CD4-positive, CD25-positive, alpha-beta regulatory T cell (primary cell): ENCODE measurements at regions not wholly inside any gene's neighbourhood (a gene's known extent, or its start where the extent isn't known, plus 50 kb on each side); places are given as distances from the start of the nearest gene placed in this dataset.
"Not testable (repeated sequence)": the region's sequence is repeated elsewhere in the genome, so short reads cannot be mapped to it uniquely, and the experiment has no call there.

Experiments used
- ATAC-seq, 2 donors: fragments of 150-1000 bp; cut with Tn5 transposase; one replicate each; pipeline ENCODE4 v1.10.0; 2021; ENCODE audit warnings: low read depth in 2 of 2, moderate number of reproducible peaks in 2 of 2, moderate library complexity in 1 of 2
- DNase-seq, 3 donors: peaks; one replicate each; pipeline versions ENCODE4 v3.0.0 to v3.0.0-alpha.2; 2012 to 2022; ENCODE audit warnings: mixed read lengths in 1 of 3
- H3K27ac ChIP-seq: one replicate; pipeline ENCODE4 v1.7.0; 2013; ENCODE audit warnings: mild to moderate bottlenecking, low read length; ENCODE audit not compliant: insufficient read depth, poor library complexity, severe bottlenecking
- H3K27me3 ChIP-seq: one replicate; pipeline ENCODE4 v1.7.0; 2013; ENCODE audit warnings: low read length; ENCODE audit not compliant: control insufficient read depth, insufficient read depth
- H3K36me3 ChIP-seq: one replicate; pipeline ENCODE4 v1.7.0; 2013; ENCODE audit warnings: mild to moderate bottlenecking, low read length, moderate library complexity; ENCODE audit not compliant: control insufficient read depth, insufficient read depth
- H3K4me1 ChIP-seq: 2 replicates; pipeline ENCODE4 v1.7.0; 2013; ENCODE audit warnings: mild to moderate bottlenecking, low read length; ENCODE audit not compliant: insufficient read depth, control insufficient read depth, poor library complexity, severe bottlenecking
- H3K4me3 ChIP-seq: one replicate; pipeline ENCODE4 v1.7.0; 2013; ENCODE audit warnings: low read depth, mild to moderate bottlenecking, low read length, moderate library complexity
- H3K9me3 ChIP-seq, 2 experiments: 1 replicate in 1 of 2; 2 replicates in 1 of 2; pipeline ENCODE4 v1.7.0; 2013; ENCODE audit warnings: low read length in 2 of 2, mild to moderate bottlenecking in 1 of 2, moderate library complexity in 1 of 2; ENCODE audit not compliant: control insufficient read depth in 2 of 2
- H3K27ac Mint-ChIP-seq, 3 donors: one replicate each; pipeline ENCODE4 v1.8.0; 2020 to 2022; ENCODE audit warnings: mild to moderate bottlenecking in 3 of 3, mixed read lengths in 3 of 3, moderate library complexity in 2 of 3
- H3K27me3 Mint-ChIP-seq: one replicate; pipeline ENCODE4 v1.8.0; 2022; ENCODE audit warnings: mild to moderate bottlenecking, mixed read lengths
- H3K36me3 Mint-ChIP-seq: one replicate; pipeline ENCODE4 v1.8.0; 2020; ENCODE audit warnings: mixed read lengths
- H3K4me1 Mint-ChIP-seq, 4 donors: one replicate each; pipeline ENCODE4 v1.8.0; 2020 to 2022; ENCODE audit warnings: mixed read lengths in 4 of 4, mild to moderate bottlenecking in 1 of 4
- H3K4me3 Mint-ChIP-seq, 4 donors: one replicate each; pipeline ENCODE4 v1.8.0; 2020 to 2022; ENCODE audit warnings: mild to moderate bottlenecking in 4 of 4, mixed read lengths in 4 of 4, moderate library complexity in 3 of 4
- H3K9me3 Mint-ChIP-seq, 7 donors: one replicate each; pipeline ENCODE4 v1.8.0; 2020 to 2022; ENCODE audit warnings: mixed read lengths in 7 of 7, mild to moderate bottlenecking in 3 of 7, moderate library complexity in 2 of 7

DNA sequence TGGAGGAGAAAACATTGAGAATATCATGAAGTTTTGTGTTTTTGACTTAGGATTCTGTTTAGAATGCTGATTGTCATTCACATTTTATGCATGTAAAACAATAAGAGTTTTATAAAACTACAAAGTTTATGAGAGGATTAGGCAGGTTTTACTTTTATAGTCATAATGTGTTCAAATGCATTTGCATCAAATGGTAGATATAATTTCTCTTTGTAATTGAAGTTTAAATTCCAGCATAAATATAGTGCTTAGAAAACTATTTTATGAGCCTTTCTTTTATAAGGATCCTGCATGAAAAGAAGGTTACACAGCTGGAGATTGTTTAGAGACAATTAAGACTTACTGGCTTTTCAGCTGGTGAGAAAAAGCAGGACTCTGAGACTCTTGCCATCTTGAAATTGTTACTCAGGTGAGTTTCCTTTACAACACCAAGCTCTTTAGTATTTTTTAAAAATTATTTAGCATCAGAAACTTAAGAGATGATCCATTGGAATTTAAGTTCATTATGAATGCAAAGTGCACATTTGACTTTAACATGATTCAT is 157.1 kb upstream of the MAN1A1 start:
- no peaks in the 10 kb centered on the region for H3K36me3 Mint-ChIP-seq
- H3K27ac Mint-ChIP-seq = no peak overlapping the region
- DNase-seq (no peak), ATAC-seq (no peak)
- H3K27me3 Mint-ChIP-seq = peaks cover 14% of the 10 kb centered on the region
- Histone ChIP-seq H3K9me3 (no peaks in the 10 kb centered on the region), H3K27me3 (peaks cover 2% of the 10 kb centered on the region), H3K27ac (no peak overlapping the region), H3K4me1 (no peaks in the 10 kb centered on the region), H3K4me3 (no peak overlapping the region), H3K36me3 (no peaks in the 10 kb centered on the region)
- H3K9me3 Mint-ChIP-seq = peaks cover 0 to 2% (median 0%) of the 10 kb centered on the region in 7 donors
- no peak overlapping the region for H3K4me3 Mint-ChIP-seq
- H3K4me1 Mint-ChIP-seq = no peaks in the 10 kb centered on the region

DNA sequence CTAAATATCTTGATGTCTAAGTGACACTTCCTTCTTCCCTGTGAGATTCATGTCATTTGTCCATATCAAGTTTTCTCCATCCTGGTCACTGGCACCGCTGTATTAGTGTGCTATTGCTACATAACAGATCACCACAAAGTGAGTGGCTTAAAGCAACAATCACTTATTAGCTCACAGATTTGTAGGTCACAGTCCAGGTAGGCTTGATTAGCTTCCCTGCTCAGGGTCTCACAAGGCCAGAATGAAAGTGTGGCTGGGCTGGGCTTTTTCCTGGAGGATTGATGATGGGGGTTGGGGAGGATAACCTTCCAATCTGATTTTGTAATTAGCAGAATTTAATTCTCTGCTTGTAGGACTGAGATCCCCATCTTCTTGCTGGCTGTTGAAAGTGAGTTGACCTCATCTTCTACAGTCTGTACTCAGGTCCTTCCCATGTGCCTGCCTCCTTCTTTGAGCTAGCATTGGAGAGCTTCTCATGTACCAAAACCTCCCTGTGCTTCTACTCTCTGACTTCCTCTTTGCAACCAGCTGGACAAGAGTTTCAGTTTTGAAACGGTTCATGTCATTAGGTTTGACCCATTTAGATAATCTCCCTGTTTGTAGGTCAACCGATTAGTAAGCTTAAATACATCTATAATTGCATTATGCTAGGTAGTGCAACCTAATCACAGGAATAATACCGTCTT is 152.4 kb upstream of the MAN1A1 start:
- H3K27ac ChIP-seq = no peak overlapping the region
- Mint-ChIP-seq H3K36me3 (no peaks in the 10 kb centered on the region), H3K4me1 (no peaks in the 10 kb centered on the region), H3K9me3 (peaks cover 0 to 4% (median 0%) of the 10 kb centered on the region in 7 donors), H3K27ac (no peak overlapping the region), H3K27me3 (peaks cover 7% of the 10 kb centered on the region), H3K4me3 (no peak overlapping the region)
- no peaks in the 10 kb centered on the region for H3K36me3 ChIP-seq
- no peaks in the 10 kb centered on the region for H3K4me1 ChIP-seq
- H3K27me3 ChIP-seq = peaks cover 3% of the 10 kb centered on the region
- no peaks in the 10 kb centered on the region for H3K9me3 ChIP-seq
- no peak overlapping the region for H3K4me3 ChIP-seq
- no peak for ATAC-seq
- DNase-seq = no peak

DNA sequence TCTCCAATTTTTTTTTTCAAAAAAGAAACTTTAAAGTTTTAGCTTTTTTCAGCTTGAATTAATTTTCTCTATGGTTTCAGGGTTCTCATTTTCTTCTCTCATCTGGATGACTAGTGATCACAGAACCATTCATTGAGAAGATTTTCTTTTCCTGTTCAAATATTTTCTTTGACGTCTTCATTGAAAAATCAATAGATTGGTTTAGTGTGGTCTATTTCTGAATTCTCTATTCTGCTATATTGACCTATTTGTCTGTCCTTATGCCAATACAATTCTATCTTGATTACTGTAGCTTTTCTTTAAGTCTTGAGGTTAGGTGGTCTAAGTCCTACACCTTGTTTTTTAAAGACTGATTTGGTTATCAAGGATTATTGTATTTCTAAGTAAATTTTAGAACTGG is 150.2 kb upstream of the MAN1A1 start:
- H3K4me3 Mint-ChIP-seq = no peak overlapping the region
- no peak overlapping the region for H3K27ac Mint-ChIP-seq
- H3K9me3 Mint-ChIP-seq = peaks cover 0 to 2% (median under 1%) of the 10 kb centered on the region in 7 donors
- H3K9me3 ChIP-seq = no peaks in the 10 kb centered on the region
- H3K27me3 Mint-ChIP-seq = peaks cover 7% of the 10 kb centered on the region
- no peaks in the 10 kb centered on the region for H3K4me1 ChIP-seq
- H3K36me3 Mint-ChIP-seq = no peaks in the 10 kb centered on the region
- peaks cover 3% of the 10 kb centered on the region for H3K27me3 ChIP-seq
- no peaks in the 10 kb centered on the region for H3K36me3 ChIP-seq
- ATAC-seq (no peak), DNase-seq (no peak)
- H3K27ac ChIP-seq = no peak overlapping the region
- H3K4me3 ChIP-seq = no peak overlapping the region
- H3K4me1 Mint-ChIP-seq = no peaks in the 10 kb centered on the region

GRCh38 chr6:119497988-119498727 is 148.6 kb upstream of the MAN1A1 start:
- no peak overlapping the region for H3K4me3 Mint-ChIP-seq
- no peak for ATAC-seq
- Histone ChIP-seq H3K9me3 (no peaks in the 10 kb centered on the region), H3K36me3 (no peaks in the 10 kb centered on the region), H3K4me1 (no peaks in the 10 kb centered on the region), H3K27ac (no peak overlapping the region), H3K27me3 (peaks cover 3% of the 10 kb centered on the region), H3K4me3 (no peak overlapping the region)
- peaks cover 21% of the 10 kb centered on the region for H3K27me3 Mint-ChIP-seq
- no peak overlapping the region for H3K27ac Mint-ChIP-seq
- H3K9me3 Mint-ChIP-seq = peaks cover 0 to 4% (median 1%) of the 10 kb centered on the region in 7 donors
- H3K4me1 Mint-ChIP-seq = peaks cover 0 to 2% (median 0%) of the 10 kb centered on the region in 4 donors
- DNase-seq = no peak
- no peaks in the 10 kb centered on the region for H3K36me3 Mint-ChIP-seq

GRCh38 chr6:119495230-119495683 is 145.7 kb upstream of the MAN1A1 start:
- DNase-seq (no peak), ATAC-seq (no peak)
- Mint-ChIP-seq H3K27ac (no peak overlapping the region), H3K4me1 (peaks cover 2 to 4% (median 3%) of the 10 kb centered on the region in 4 donors), H3K27me3 (peaks cover 35% of the 10 kb centered on the region), H3K4me3 (no peak overlapping the region), H3K9me3 (peaks cover 0 to 7% (median 4%) of the 10 kb centered on the region in 7 donors), H3K36me3 (no peaks in the 10 kb centered on the region)
- Histone ChIP-seq H3K9me3 (no peaks in the 10 kb centered on the region), H3K4me1 (no peaks in the 10 kb centered on the region), H3K36me3 (no peaks in the 10 kb centered on the region), H3K27ac (no peak overlapping the region), H3K27me3 (no peaks in the 10 kb centered on the region), H3K4me3 (no peak overlapping the region)

GRCh38 chr6:119493980-119494379 is 144.4 kb upstream of the MAN1A1 start:
- no peaks in the 10 kb centered on the region for H3K36me3 Mint-ChIP-seq

GRCh38 chr6:119491112-119491511 is 141.6 kb upstream of the MAN1A1 start:
- peaks cover 3 to 11% (median 4%) of the 10 kb centered on the region in 7 donors for H3K9me3 Mint-ChIP-seq
- not testable (repeated sequence) for H3K36me3 ChIP-seq, ATAC-seq

More at GRCh38 chr6:119493980-119494379, 144.4 kb upstream of the MAN1A1 start:
- ATAC-seq (no peak), DNase-seq (no peak)
- H3K27ac Mint-ChIP-seq = no peak overlapping the region
- peaks cover 2 to 15% (median 9%) of the 10 kb centered on the region in 4 donors for H3K4me1 Mint-ChIP-seq
- H3K4me3 Mint-ChIP-seq = no peak overlapping the region
- Histone ChIP-seq H3K27me3 (no peaks in the 10 kb centered on the region), H3K36me3 (no peaks in the 10 kb centered on the region), H3K4me3 (no peak overlapping the region), H3K27ac (no peak overlapping the region), H3K4me1 (no peaks in the 10 kb centered on the region), H3K9me3 (no peaks in the 10 kb centered on the region)
- peaks cover 0 to 11% (median 4%) of the 10 kb centered on the region in 7 donors for H3K9me3 Mint-ChIP-seq
- H3K27me3 Mint-ChIP-seq = peaks cover 30% of the 10 kb centered on the region

More at GRCh38 chr6:119491112-119491511, 141.6 kb upstream of the MAN1A1 start:
- H3K4me1 Mint-ChIP-seq = peaks cover 2 to 15% (median 9%) of the 10 kb centered on the region in 4 donors
- not testable (repeated sequence) for H3K4me3 Mint-ChIP-seq, H3K27me3 ChIP-seq, H3K4me3 ChIP-seq, H3K27ac ChIP-seq, DNase-seq, H3K36me3 Mint-ChIP-seq, H3K4me1 ChIP-seq, H3K9me3 ChIP-seq, H3K27ac Mint-ChIP-seq
- peaks cover 31% of the 10 kb centered on the region for H3K27me3 Mint-ChIP-seq
